ENCODE measurements at regions not wholly inside any gene's neighbourhood (a gene's known extent, or its start where the extent isn't known, plus 50 kb on each side); places are given as distances from the start of the nearest gene placed in this dataset.

GRCh38 chr10:120372917-120373316, 84.1 kb upstream of the PLPP4 start:
- DNase-seq (ENCODE audit: low read depth) = no peak

GRCh38 chr10:120375666-120376065, 81.4 kb upstream of the PLPP4 start:
- DNase-seq (ENCODE audit: low read depth) = no peak

- no peak for DNase-seq (ENCODE audit: low read depth)
Measured at GRCh38 chr10:120381931-120382330, 75.1 kb upstream of the PLPP4 start.

GRCh38 chr10:120382360-120382759, 74.7 kb upstream of the PLPP4 start:
- no peak for DNase-seq (ENCODE audit: low read depth)

GRCh38 chr10:120385992-120386391, 71.0 kb upstream of the PLPP4 start:
- no peak for DNase-seq (ENCODE audit: low read depth)

- DNase-seq (ENCODE audit: low read depth) = no peak
Measured at GRCh38 chr10:120386896-120387295, 70.1 kb upstream of the PLPP4 start.

GRCh38 chr10:120387326-120387725, 69.7 kb upstream of the PLPP4 start:
- DNase-seq (ENCODE audit: low read depth) = no peak

- DNase-seq (ENCODE audit: low read depth) = no peak
Measured at GRCh38 chr10:120392245-120392644, 64.8 kb upstream of the PLPP4 start.

GRCh38 chr10:120392671-120393079, 64.4 kb upstream of the PLPP4 start:
- no peak for DNase-seq (ENCODE audit: low read depth)

GRCh38 chr10:120394446-120394845, 62.6 kb upstream of the PLPP4 start:
- no peak for DNase-seq (ENCODE audit: low read depth)

- DNase-seq (ENCODE audit: low read depth) = no peak
Measured at GRCh38 chr10:120396228-120396627, 60.8 kb upstream of the PLPP4 start.

- no peak for DNase-seq (ENCODE audit: low read depth)
Measured at GRCh38 chr10:120398180-120398579, 58.8 kb upstream of the PLPP4 start.

GRCh38 chr10:120400601-120401000, 56.4 kb upstream of the PLPP4 start:
- no peak for DNase-seq (ENCODE audit: low read depth)

- no peak for DNase-seq (ENCODE audit: low read depth)
Measured at GRCh38 chr10:120402147-120402766, 54.8 kb upstream of the PLPP4 start.

GRCh38 chr10:120403109-120403508, 53.9 kb upstream of the PLPP4 start:
- no peak for DNase-seq (ENCODE audit: low read depth)

- DNase-seq (ENCODE audit: low read depth) = no peak
Measured at GRCh38 chr10:120406376-120406775, 50.7 kb upstream of the PLPP4 start.
